Tibial nerve (tissue), 4 donors: ENCODE measurements at regions not wholly inside any gene's neighbourhood (a gene's known extent, or its start where the extent isn't known, plus 50 kb on each side); places are given as distances from the start of the nearest gene placed in this dataset.

Source experiments
- DNase-seq, 2 donors: peaks; one replicate each; pipeline ENCODE4 v3.0.0-alpha.2; 2019; ENCODE audit warnings: low spot score in 2 of 2
- H3K27ac ChIP-seq, 4 donors: fragments of 200-600 bp; sonication (generic) in 3 of 4; one replicate each; pipeline ENCODE4 v1.5.1; 2017 to 2019; ENCODE audit warnings: mild to moderate bottlenecking in 1 of 4
- H3K27me3 ChIP-seq, 2 donors: fragments of 200-600 bp; sonication (generic) in 1 of 2; one replicate each; pipeline versions ENCODE4 v1.5.1 to v1.6.0; 2017 to 2019
- H3K36me3 ChIP-seq, 3 donors: fragments of 200-600 bp; sonication (generic); one replicate each; pipeline ENCODE4 v1.5.1; 2018 to 2019
- H3K4me1 ChIP-seq, 4 donors: fragments of 200-600 bp; sonication (generic) in 3 of 4; one replicate each; pipeline ENCODE4 v1.5.1; 2017 to 2019
- H3K4me3 ChIP-seq, 4 donors: fragments of 200-600 bp; sonication (generic) in 3 of 4; one replicate each; pipeline ENCODE4 v1.5.1; 2017 to 2019; ENCODE audit warnings: mild to moderate bottlenecking in 1 of 4, moderate library complexity in 1 of 4
- H3K9me3 ChIP-seq, 4 donors: fragments of 200-600 bp; sonication (generic) in 3 of 4; one replicate each; pipeline ENCODE4 v1.5.1; 2017 to 2019
- CTCF ChIP-seq, 5 experiments: fragments of 200-600 bp in 3 of 5; fragments of 450-650 bp in 2 of 5; sonication (generic) in 3 of 5; IDR thresholded peaks; one replicate each; pipeline ENCODE4 v1.5.1; 2016 to 2019; ENCODE audit warnings: antibody characterized with exemption in 5 of 5, mild to moderate bottlenecking in 3 of 5, moderate library complexity in 2 of 5
- EP300 ChIP-seq, 2 donors: sonication (generic); formaldehyde crosslinking; IDR thresholded peaks; one replicate each; pipeline ENCODE4 v1.6.1; 2017; ENCODE audit warnings: antibody characterized with exemption in 2 of 2, mild to moderate bottlenecking in 1 of 2
- POLR2A ChIP-seq, 2 donors: fragments of 450-650 bp; IDR thresholded peaks; one replicate each; pipeline ENCODE4 v1.6.1; 2017; ENCODE audit warnings: antibody characterized with exemption in 2 of 2, mild to moderate bottlenecking in 2 of 2, moderate library complexity in 2 of 2
- WGBS, 2 donors: methylation state at CpG; one replicate each; pipeline ENCODE4 v1.1.5; 2018; 5-methylcytosine and 5-hydroxymethylcytosine counted together

- no peaks in the 10 kb centered on the region for H3K36me3 ChIP-seq
- H3K4me3 ChIP-seq: no peak overlapping the region
- WGBS, 2 donors: 61 to 79% methylated on average over 14 of the region's 14 CpGs
- TF ChIP-seq CTCF (IDR thresholded peaks at IDR 0.05): no peak
- TF ChIP-seq POLR2A (IDR thresholded peaks at IDR 0.05): no peak
- no peak for TF ChIP-seq EP300 (IDR thresholded peaks at IDR 0.05)
- H3K4me1 ChIP-seq: peaks cover 0 to 4% (median 0%) of the 10 kb centered on the region in 4 donors
- H3K27ac ChIP-seq: no peak overlapping the region
- no peak for DNase-seq
- H3K9me3 ChIP-seq: no peaks in the 10 kb centered on the region
- H3K27me3 ChIP-seq: no peaks in the 10 kb centered on the region
Measured at GRCh38 chr12:125272383-125272933, 207.2 kb downstream of the AACS start.

- WGBS, 2 donors: 78 to 79% methylated on average over 7 to 10 of the region's 10 CpGs
- DNase-seq: no peak
- Histone ChIP-seq H3K9me3 (no peaks in the 10 kb centered on the region), H3K4me3 (no peak overlapping the region), H3K4me1 (peaks cover 0 to 14% (median 0%) of the 10 kb centered on the region in 4 donors), H3K27ac (no peak overlapping the region), H3K36me3 (no peaks in the 10 kb centered on the region), H3K27me3 (no peaks in the 10 kb centered on the region)
- TF ChIP-seq EP300 (IDR thresholded peaks at IDR 0.05): no peak
Measured at GRCh38 chr12:125276567-125276966, 211.3 kb downstream of the AACS start.

GRCh38 chr12:125280482-125281377, 215.5 kb downstream of the AACS start:
- TF ChIP-seq POLR2A (IDR thresholded peaks at IDR 0.05): no peak
- no peak for TF ChIP-seq EP300 (IDR thresholded peaks at IDR 0.05)
- TF ChIP-seq CTCF (IDR thresholded peaks at IDR 0.05): no peak
- WGBS, 2 donors: 35 to 49% methylated on average over 20 of the region's 20 CpGs

GRCh38 chr12:125282921-125283320, 217.7 kb downstream of the AACS start:
- Histone ChIP-seq H3K4me1 (peaks cover 0 to 8% (median 0%) of the 10 kb centered on the region in 4 donors), H3K36me3 (no peaks in the 10 kb centered on the region), H3K9me3 (no peaks in the 10 kb centered on the region), H3K4me3 (no peak overlapping the region), H3K27me3 (no peaks in the 10 kb centered on the region), H3K27ac (no peak overlapping the region)
- TF ChIP-seq POLR2A (IDR thresholded peaks at IDR 0.05): no peak
- no peak for TF ChIP-seq EP300 (IDR thresholded peaks at IDR 0.05)
- TF ChIP-seq CTCF (IDR thresholded peaks at IDR 0.05): no peak
- DNase-seq: no peak
- WGBS, 2 donors: 78 to 84% methylated on average over 7 of the region's 7 CpGs

More at GRCh38 chr12:125280482-125281377, 215.5 kb downstream of the AACS start:
- peaks cover 0 to 10% (median 0%) of the 10 kb centered on the region in 4 donors for H3K4me1 ChIP-seq
- no peaks in the 10 kb centered on the region for H3K27me3 ChIP-seq
- H3K4me3 ChIP-seq: no peak overlapping the region
- no peaks in the 10 kb centered on the region for H3K9me3 ChIP-seq
- no peak for DNase-seq
- H3K27ac ChIP-seq: no peak overlapping the region
- no peaks in the 10 kb centered on the region for H3K36me3 ChIP-seq

GRCh38 chr12:125283521-125283920, 218.3 kb downstream of the AACS start:
- Histone ChIP-seq H3K4me3 (no peak overlapping the region), H3K4me1 (peaks cover 0 to 7% (median 0%) of the 10 kb centered on the region in 4 donors), H3K27ac (no peak overlapping the region), H3K27me3 (no peaks in the 10 kb centered on the region), H3K36me3 (no peaks in the 10 kb centered on the region), H3K9me3 (no peaks in the 10 kb centered on the region)
- DNase-seq: no peak
- TF ChIP-seq EP300 (IDR thresholded peaks at IDR 0.05): no peak
- no peak for TF ChIP-seq CTCF (IDR thresholded peaks at IDR 0.05)
- no peak for TF ChIP-seq POLR2A (IDR thresholded peaks at IDR 0.05)
- 77 to 81% methylated on average over 9 of the region's 9 CpGs for WGBS, 2 donors
